Glomerular visceral epithelial cell (primary cell): ENCODE measurements at regions not wholly inside any gene's neighbourhood (a gene's known extent, or its start where the extent isn't known, plus 50 kb on each side); places are given as distances from the start of the nearest gene placed in this dataset.

ENCODE experiments used
- DNase-seq: peaks from one replicate; pipeline ENCODE4 v3.0.0-alpha.2; 2016; ENCODE audit errors: extremely low spot score

- DNase-seq: no peak
Measured at GRCh38 chrX:6325437-6325836, 96.8 kb upstream of the NLGN4X start.

- DNase-seq: no peak
Measured at GRCh38 chrX:6313356-6313755, 84.7 kb upstream of the NLGN4X start.

DNA sequence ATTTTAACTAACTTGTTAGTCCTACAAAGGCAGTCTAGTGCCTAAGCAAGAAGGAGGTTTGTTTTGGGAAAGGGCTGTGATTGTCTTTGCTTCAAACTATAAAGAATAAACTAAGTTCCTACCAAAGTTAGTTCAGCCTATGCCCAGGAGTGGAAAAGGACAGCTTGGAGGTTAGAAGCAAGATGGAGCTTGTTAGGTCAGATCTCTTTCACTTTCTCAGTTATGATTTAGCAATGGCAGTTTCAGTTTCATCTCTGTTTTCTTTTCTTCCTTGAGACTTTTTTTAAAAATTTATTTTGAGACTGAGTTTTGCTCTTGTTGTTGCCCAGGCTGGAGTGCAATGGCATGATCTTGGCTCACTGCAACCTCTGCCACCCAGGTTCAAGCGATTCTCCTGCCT, 82.9 kb upstream of the NLGN4X start:
- DNase-seq: no peak

DNA sequence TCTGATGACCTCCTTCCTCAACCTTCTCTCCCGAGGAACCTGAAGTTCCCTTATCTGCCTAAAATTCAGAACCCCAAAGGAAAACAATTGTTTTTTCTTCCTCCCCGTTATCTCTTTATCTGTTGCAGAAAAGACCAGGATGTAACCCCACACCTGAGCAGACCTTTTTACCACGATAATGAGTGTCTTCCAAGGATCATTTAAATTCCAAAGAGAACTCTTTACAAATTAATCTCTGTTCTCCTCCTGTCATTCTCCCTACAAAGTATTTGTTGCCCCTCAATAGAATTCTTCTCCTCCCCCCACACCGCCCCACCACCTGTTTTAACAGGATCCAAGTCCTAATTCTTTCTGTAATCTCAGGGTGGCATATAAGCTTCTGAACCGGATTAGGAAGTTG, 78.5 kb upstream of the NLGN4X start:
- no peak for DNase-seq

- DNase-seq: no peak
Measured at GRCh38 chrX:6299724-6300123, 71.1 kb upstream of the NLGN4X start.

DNA sequence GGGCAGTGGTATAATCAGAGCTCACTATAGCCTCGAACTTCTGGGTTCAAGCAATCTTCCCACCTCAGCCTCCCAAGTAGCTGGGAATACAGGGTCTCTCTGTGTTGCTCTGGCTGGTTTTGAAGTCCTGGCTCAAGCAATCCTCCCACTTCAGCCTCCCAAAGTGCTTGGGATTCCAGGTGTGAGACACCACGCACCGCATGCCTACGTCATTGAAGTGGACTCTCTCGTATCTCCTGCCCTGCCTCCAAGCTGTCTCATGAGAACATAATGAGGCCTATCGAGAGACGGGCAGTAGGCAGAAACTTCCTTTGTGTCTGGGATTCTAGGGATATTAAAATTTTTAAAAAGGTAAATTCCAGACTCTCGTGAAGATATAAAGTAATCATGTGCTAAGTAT, 65.0 kb upstream of the NLGN4X start:
- DNase-seq: no peak

GRCh38 chrX:6292599-6292998, 63.9 kb upstream of the NLGN4X start:
- no peak for DNase-seq

GRCh38 chrX:6291444-6291843, 62.8 kb upstream of the NLGN4X start:
- no peak for DNase-seq

- no peak for DNase-seq
Measured at GRCh38 chrX:6283826-6284225, 55.2 kb upstream of the NLGN4X start.

DNA sequence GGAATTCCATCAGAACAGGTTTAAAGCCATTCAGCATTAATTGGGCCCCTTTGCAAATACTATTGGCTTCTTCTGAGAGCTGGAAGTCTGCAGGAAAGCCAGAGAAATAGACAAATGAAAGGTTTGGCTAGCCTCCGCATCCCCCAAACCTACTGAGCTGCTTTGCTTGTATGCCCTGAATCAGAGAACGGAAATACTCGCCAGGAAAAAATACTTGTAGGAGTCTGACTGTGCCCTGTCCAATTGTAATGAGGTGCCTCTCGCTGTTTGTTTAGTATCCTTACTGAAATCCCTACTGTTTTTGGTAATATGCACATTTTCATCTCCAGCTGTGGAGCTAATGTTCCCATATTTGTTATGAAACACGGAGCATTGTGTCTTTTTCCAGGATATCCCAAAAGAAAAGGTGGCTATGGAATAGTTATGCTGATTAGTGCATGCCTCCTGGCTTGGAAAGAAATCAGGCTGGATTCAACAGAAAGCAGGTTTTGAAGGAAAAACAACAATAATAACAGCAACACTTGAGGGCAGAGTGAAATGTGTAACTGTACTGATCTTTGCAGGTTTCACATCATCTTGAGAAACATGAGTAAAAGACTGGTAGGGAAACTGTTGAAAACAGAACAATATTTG, 50.7 kb upstream of the NLGN4X start:
- DNase-seq: no peak
